ENCODE measurements at regions not wholly inside any gene's neighbourhood (a gene's known extent, or its start where the extent isn't known, plus 50 kb on each side); places are given as distances from the start of the nearest gene placed in this dataset.

DNA sequence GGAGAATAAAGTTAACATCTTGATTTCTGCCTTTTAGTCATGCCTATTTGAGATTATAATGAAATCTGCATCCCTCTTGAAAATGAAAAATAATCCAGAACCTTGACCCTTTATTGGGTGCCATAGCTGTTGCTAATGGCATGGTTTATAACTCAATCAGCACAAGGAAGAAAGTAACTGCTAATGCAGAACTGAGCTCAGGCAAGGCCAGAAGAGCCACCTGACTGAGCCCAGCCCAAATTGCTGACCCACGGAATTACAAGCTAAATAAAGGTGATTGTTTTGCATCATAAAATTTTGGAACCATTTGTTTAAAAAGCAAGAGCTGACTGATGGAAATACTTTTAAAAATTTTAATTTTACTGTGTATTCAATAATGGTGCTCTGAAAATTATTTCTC, 76.4 kb upstream of the TBL1X start:
- Histone ChIP-seq H3K27me3 (no peaks in the 10 kb centered on the region), H3K9me3 (no peaks in the 10 kb centered on the region), H3K27ac (no peak overlapping the region), H3K36me3 (no peaks in the 10 kb centered on the region), H3K4me3 (no peak overlapping the region), H3K4me1 (no peaks in the 10 kb centered on the region)
- TF ChIP-seq POLR2AphosphoS5 (IDR thresholded peaks at IDR 0.05) (no peak), POLR2A (IDR thresholded peaks at IDR 0.05) (no peak), CTCF (IDR thresholded peaks at IDR 0.05) (no peak), EP300 (IDR thresholded peaks at IDR 0.05) (no peak)
- DNase-seq (ENCODE audit: low spot score in 2 of 2), result no peak
- WGBS, result 73% methylated on average over 1 of the region's 1 CpG

GRCh38 chrX:9390121-9390520, 74.7 kb upstream of the TBL1X start:
- DNase-seq (ENCODE audit: low spot score in 2 of 2), result no peak
- no peaks in the 10 kb centered on the region for H3K9me3 ChIP-seq
- no peaks in the 10 kb centered on the region for H3K4me1 ChIP-seq
- no peak for TF ChIP-seq CTCF (IDR thresholded peaks at IDR 0.05)
- no peak for TF ChIP-seq POLR2AphosphoS5 (IDR thresholded peaks at IDR 0.05)
- TF ChIP-seq EP300 (IDR thresholded peaks at IDR 0.05), result no peak
- TF ChIP-seq POLR2A (IDR thresholded peaks at IDR 0.05), result no peak
- H3K27me3 ChIP-seq, result no peaks in the 10 kb centered on the region
- 96% methylated on average over 1 of the region's 1 CpG for WGBS
- no peaks in the 10 kb centered on the region for H3K36me3 ChIP-seq
- no peak overlapping the region for H3K27ac ChIP-seq
- H3K4me3 ChIP-seq, result no peak overlapping the region

DNA sequence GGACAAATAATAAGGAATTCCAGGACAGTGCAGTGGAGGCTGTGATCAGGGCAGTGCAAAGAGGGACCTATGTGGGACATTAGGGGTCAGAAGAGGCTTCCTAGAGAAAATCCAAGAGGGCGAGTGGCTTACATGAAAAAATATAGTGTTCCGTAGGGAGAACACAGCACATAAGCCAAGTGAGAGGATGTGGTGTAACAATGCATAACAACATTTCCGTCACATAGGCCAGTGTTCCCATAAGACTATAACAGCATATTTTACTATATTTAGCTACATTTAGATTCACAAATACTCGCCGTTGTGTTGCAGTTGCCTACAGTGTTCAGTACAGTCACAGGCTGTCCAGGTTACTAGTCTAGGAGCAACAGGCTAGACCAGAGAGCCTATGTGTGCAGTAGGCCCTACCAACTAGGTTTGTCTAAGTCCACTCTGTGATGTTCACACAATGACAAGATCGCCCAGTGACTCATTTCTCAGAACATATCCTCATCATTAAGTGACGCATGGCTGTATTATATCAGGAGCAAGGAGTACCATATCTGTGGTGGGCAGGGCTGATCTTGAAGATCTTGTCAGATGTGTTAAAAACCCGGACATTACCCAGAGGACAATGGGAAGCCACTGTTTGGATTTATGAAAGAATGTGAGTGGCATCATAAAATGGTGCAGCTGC, 74.0 kb upstream of the TBL1X start:
- H3K4me3 ChIP-seq, result no peak overlapping the region
- H3K9me3 ChIP-seq, result no peaks in the 10 kb centered on the region
- no peak for DNase-seq (ENCODE audit: low spot score in 2 of 2)
- TF ChIP-seq CTCF (IDR thresholded peaks at IDR 0.05) (no peak), EP300 (IDR thresholded peaks at IDR 0.05) (no peak), POLR2AphosphoS5 (IDR thresholded peaks at IDR 0.05) (no peak), POLR2A (IDR thresholded peaks at IDR 0.05) (no peak)
- no peaks in the 10 kb centered on the region for H3K4me1 ChIP-seq
- H3K27ac ChIP-seq, result no peak overlapping the region
- H3K27me3 ChIP-seq, result no peaks in the 10 kb centered on the region
- WGBS, result 86% methylated on average over 8 of the region's 8 CpGs
- H3K36me3 ChIP-seq, result no peaks in the 10 kb centered on the region

GRCh38 chrX:9392445-9392844, 72.4 kb upstream of the TBL1X start:
- 95% methylated on average over 5 of the region's 5 CpGs for WGBS
- Histone ChIP-seq H3K27me3 (no peaks in the 10 kb centered on the region), H3K4me3 (no peak overlapping the region), H3K27ac (no peak overlapping the region), H3K4me1 (no peaks in the 10 kb centered on the region), H3K36me3 (no peaks in the 10 kb centered on the region), H3K9me3 (no peaks in the 10 kb centered on the region)
- no peak for DNase-seq (ENCODE audit: low spot score in 2 of 2)
- TF ChIP-seq POLR2AphosphoS5 (IDR thresholded peaks at IDR 0.05) (no peak), EP300 (IDR thresholded peaks at IDR 0.05) (no peak), POLR2A (IDR thresholded peaks at IDR 0.05) (no peak), CTCF (IDR thresholded peaks at IDR 0.05) (no peak)

GRCh38 chrX:9393571-9393970, 71.3 kb upstream of the TBL1X start:
- 57% methylated on average over 4 of the region's 4 CpGs for WGBS
- Histone ChIP-seq H3K27me3 (no peaks in the 10 kb centered on the region), H3K36me3 (no peaks in the 10 kb centered on the region), H3K4me1 (no peaks in the 10 kb centered on the region), H3K4me3 (no peak overlapping the region), H3K27ac (no peak overlapping the region), H3K9me3 (no peaks in the 10 kb centered on the region)
- TF ChIP-seq EP300 (IDR thresholded peaks at IDR 0.05) (no peak), CTCF (IDR thresholded peaks at IDR 0.05) (no peak), POLR2A (IDR thresholded peaks at IDR 0.05) (no peak), POLR2AphosphoS5 (IDR thresholded peaks at IDR 0.05) (no peak)
- no peak for DNase-seq (ENCODE audit: low spot score in 2 of 2)

Data from suprapubic skin (tissue), 4 donors.